Glutamatergic neuron (in vitro differentiated cells): ENCODE measurements at regions not wholly inside any gene's neighbourhood (a gene's known extent, or its start where the extent isn't known, plus 50 kb on each side); places are given as distances from the start of the nearest gene placed in this dataset.

Source experiments
- DNase-seq: peaks from one replicate; pipeline ENCODE4 v3.0.0; 2022
- H3K27ac Mint-ChIP-seq: one replicate; pipeline ENCODE4 v1.8.0; 2020; ENCODE audit warnings: mild to moderate bottlenecking, mixed read lengths, inconsistent platforms; ENCODE audit not compliant: unreplicated experiment
- H3K27me3 Mint-ChIP-seq: one replicate; pipeline ENCODE4 v1.8.0; 2020; ENCODE audit warnings: mild to moderate bottlenecking, moderate library complexity, mixed read lengths, inconsistent platforms; ENCODE audit not compliant: unreplicated experiment
- H3K36me3 Mint-ChIP-seq: one replicate; pipeline ENCODE4 v1.8.0; 2020; ENCODE audit warnings: mild to moderate bottlenecking, mixed read lengths, inconsistent platforms; ENCODE audit not compliant: unreplicated experiment
- H3K4me1 Mint-ChIP-seq: one replicate; pipeline ENCODE4 v1.8.0; 2020; ENCODE audit warnings: mild to moderate bottlenecking, low read depth, mixed read lengths, inconsistent platforms; ENCODE audit not compliant: unreplicated experiment
- H3K4me3 Mint-ChIP-seq: one replicate; pipeline ENCODE4 v1.8.0; 2020; ENCODE audit warnings: mild to moderate bottlenecking, mixed read lengths, inconsistent platforms; ENCODE audit not compliant: unreplicated experiment
- H3K9me3 Mint-ChIP-seq: one replicate; pipeline ENCODE4 v1.8.0; 2020; ENCODE audit warnings: mild to moderate bottlenecking, moderate library complexity, mixed read lengths, inconsistent platforms; ENCODE audit not compliant: unreplicated experiment
- CTCF ChIP-seq: fragments of 200-600 bp; sonication (generic); IDR thresholded peaks from one replicate; pipeline ENCODE4 v1.5.0; 2021; ENCODE audit not compliant: partially characterized antibody, unreplicated experiment

GRCh38 chr4:112793033-112793432 lies 156.1 kb downstream of the LARP7 start:
- H3K27me3 Mint-ChIP-seq, result no peaks in the 10 kb centered on the region
- DNase-seq, result no peak
- H3K4me1 Mint-ChIP-seq, result no peaks in the 10 kb centered on the region
- H3K9me3 Mint-ChIP-seq, result no peaks in the 10 kb centered on the region
- no peak overlapping the region for H3K27ac Mint-ChIP-seq
- no peak for TF ChIP-seq CTCF
- H3K36me3 Mint-ChIP-seq, result peaks cover 6% of the 10 kb centered on the region
- H3K4me3 Mint-ChIP-seq, result no peak overlapping the region

- Mint-ChIP-seq H3K36me3 (no peaks in the 10 kb centered on the region), H3K4me1 (peaks cover 7% of the 10 kb centered on the region), H3K9me3 (peaks cover 3% of the 10 kb centered on the region), H3K4me3 (no peak overlapping the region), H3K27me3 (no peaks in the 10 kb centered on the region), H3K27ac (no peak overlapping the region)
- DNase-seq, result no peak
- TF ChIP-seq CTCF, result no peak
Observed at GRCh38 chr4:112800001-112800400, 163.1 kb downstream of the LARP7 start.

- no peak for DNase-seq
- H3K27me3 Mint-ChIP-seq, result no peaks in the 10 kb centered on the region
- no peak for TF ChIP-seq CTCF
- H3K36me3 Mint-ChIP-seq, result no peaks in the 10 kb centered on the region
- peaks cover 4% of the 10 kb centered on the region for H3K9me3 Mint-ChIP-seq
- no peak overlapping the region for H3K27ac Mint-ChIP-seq
- H3K4me3 Mint-ChIP-seq, result no peak overlapping the region
- peaks cover 7% of the 10 kb centered on the region for H3K4me1 Mint-ChIP-seq
Observed at GRCh38 chr4:112801341-112801740, 164.4 kb downstream of the LARP7 start.

GRCh38 chr4:112802780-112803179 lies 165.8 kb downstream of the LARP7 start:
- H3K27ac Mint-ChIP-seq, result no peak overlapping the region
- peaks cover 4% of the 10 kb centered on the region for H3K9me3 Mint-ChIP-seq
- peaks cover 7% of the 10 kb centered on the region for H3K4me1 Mint-ChIP-seq
- H3K27me3 Mint-ChIP-seq, result no peaks in the 10 kb centered on the region
- no peak overlapping the region for H3K4me3 Mint-ChIP-seq
- TF ChIP-seq CTCF, result no peak
- no peak for DNase-seq
- no peaks in the 10 kb centered on the region for H3K36me3 Mint-ChIP-seq

GRCh38 chr4:112807083-112807482 lies 170.1 kb downstream of the LARP7 start:
- no peak for TF ChIP-seq CTCF
- no peak overlapping the region for H3K27ac Mint-ChIP-seq
- H3K4me1 Mint-ChIP-seq, result peaks cover 8% of the 10 kb centered on the region
- no peaks in the 10 kb centered on the region for H3K36me3 Mint-ChIP-seq
- no peak overlapping the region for H3K4me3 Mint-ChIP-seq
- no peaks in the 10 kb centered on the region for H3K27me3 Mint-ChIP-seq
- peaks cover 4% of the 10 kb centered on the region for H3K9me3 Mint-ChIP-seq
- DNase-seq, result no peak
